ENCODE measurements at regions not wholly inside any gene's neighbourhood (a gene's known extent, or its start where the extent isn't known, plus 50 kb on each side); places are given as distances from the start of the nearest gene placed in this dataset.

DNA sequence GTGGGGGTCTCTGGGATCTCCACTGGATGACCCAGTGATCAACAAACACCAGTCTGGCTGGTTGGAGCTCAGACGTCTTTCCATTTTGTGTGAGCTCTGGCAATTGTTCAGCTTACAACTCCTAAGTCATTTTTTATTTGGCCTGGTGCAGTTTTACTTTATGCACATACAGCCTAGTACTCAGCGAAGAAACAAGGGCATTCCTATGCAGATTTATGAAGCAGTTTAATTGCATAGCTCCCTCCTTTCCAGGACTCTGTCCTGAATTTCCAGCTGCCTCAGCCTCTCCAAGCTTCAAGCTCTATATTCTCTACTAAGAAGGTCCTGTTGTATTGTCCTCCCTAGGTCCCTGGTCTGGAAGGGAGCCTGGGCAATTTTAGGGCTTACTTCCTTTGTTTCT, 145.6 kb upstream of the GALNT17 start:
- no peak for DNase-seq (ENCODE audit: low read depth)

DNA sequence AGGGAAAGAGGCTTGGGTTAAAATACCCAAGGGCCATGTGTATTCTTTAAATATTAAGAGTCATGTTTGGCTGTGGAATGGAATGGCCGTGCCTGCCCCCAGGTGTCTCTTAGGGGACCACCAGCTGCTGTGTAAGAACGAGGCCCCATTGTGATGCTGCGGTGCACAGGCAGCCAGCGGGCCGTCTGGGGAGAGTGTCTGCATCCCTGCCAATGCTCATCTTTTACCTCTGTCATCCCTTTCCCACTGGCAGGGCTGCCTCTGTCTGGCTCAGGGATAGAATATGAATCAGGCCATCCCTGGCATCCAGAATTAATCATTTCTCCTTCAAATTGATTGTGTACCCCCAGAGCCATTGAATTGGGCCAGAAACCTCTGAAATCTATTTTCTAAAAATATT, 137.8 kb upstream of the GALNT17 start:
- DNase-seq (ENCODE audit: low read depth): no peak

DNA sequence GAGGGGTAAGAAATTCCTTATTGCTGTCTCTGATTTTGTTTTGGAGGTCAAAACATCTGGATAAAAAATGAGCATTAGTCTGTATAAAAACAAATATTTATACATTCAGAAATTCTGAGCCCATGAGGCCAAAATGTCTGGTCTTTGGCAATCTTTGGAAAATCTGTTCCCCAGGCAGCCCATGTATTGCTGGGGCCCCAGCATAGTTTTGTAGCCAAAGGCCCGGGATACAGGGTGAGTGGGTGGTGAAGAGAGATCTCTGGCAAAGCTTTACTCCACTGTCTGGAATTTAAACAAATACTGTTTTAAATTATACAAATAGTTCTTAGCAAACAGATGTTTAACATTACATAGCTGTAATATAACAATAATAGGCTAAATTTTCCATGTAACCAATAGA, 134.7 kb upstream of the GALNT17 start:
- no peak for DNase-seq (ENCODE audit: low read depth)

DNA sequence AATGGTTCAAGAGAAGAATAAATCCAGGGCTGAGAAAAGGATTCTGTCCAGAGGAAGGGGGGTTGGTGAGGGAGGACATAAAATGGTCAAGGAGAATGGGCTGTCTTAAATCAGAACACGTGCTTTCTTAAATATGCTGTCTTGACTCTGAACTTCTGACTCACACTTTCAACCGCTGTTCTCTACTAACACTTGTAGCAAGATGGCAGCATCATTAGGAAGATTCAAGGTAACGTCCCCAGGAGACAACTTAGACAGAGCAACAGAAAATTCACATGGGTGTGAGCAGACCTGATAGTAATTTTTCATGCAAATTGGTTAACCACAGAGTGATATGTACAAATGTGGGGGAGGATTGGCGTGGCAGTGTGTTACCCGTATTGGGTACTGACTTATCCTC, 126.8 kb upstream of the GALNT17 start:
- DNase-seq (ENCODE audit: low read depth): no peak

DNA sequence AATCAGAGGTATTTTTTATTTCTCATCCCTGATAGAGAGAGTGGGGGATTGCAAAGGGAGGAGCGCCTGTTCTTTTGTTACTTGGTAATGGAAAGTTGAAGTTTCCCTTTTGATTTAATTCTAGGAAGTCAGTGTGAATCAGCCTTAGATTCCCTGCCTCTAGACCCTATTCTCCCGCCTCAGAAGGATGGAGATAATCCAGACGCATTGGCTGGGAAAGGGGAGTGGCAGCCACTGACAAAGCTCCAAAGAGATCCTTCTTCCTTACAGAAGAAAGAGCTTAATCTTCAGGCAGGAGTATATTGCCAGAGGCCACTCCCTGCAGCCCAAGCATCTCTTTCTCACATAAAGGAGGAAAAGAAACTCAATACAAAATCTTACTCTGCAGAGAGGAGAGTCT, 122.3 kb upstream of the GALNT17 start:
- DNase-seq (ENCODE audit: low read depth): no peak

DNA sequence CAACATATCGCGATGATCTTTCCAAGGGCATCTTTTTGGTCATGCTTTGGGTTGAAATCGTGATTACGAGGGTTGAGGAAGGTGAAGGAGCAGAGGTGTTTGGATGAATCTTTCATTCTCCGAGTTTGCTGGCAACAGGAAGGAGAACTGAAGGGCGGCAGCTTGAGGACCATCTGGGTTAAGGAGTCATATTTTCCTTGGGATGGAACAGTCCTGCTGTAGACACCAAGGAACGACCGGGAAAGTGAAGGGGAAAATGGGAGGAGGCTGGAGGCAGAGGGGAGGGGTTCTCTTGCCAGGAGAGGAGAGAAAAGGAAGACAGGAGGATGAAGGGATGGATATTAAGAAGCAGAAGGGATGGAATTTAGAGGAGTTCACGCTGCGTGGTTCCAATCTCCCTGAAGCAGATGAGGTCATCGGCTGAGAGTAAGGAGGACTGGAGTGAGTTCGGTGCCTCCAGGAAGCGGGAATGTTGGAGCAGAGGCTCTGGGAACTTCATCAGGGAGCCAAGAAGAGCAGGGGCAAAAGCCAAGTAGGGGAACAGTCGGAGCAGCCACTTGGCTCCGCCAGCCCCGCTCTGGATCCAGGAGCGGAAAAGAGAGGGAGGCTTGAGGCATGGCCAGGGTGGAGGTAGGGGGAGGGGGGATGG, 116.6 kb upstream of the GALNT17 start:
- DNase-seq (ENCODE audit: low read depth): no peak

DNA sequence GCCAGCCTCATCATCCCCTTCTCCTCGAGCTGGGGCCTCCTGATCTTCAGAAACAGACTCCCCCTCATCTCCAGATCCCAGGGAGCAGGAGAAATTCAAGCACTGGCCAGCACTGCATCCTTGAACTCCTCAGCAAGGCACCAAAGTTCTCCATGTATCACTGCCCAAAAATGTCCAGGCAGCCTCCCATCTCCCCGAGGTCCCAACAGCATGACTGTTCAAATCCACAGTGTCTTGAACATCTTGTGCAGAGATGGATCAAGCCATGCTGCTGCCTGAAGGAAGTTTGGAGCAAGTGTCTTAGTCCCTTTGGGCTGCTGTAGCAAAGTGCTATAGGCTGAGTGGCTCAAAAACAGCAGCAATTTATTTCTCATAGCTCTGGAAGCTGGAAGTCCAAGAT, 115.5 kb upstream of the GALNT17 start:
- no peak for DNase-seq (ENCODE audit: low read depth)

DNA sequence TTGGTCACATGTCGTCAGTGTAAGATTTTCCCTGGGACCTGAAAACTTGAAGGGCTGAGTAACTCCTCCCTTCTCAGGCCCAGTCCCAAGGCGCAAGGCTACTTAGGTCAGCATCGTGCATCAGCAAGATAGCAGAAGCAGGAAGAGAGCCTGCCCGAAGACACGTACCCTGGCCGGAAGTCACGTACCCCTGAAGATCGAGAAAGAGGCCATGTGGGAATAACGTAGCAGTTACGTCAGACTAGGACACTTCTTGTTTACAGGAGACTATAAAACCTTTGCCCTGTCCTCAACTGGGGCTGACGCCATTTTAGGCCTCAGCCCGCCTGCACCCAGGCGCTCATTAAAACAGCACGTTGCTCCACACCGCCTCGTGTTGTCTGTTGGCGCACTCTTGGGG, 114.3 kb upstream of the GALNT17 start:
- DNase-seq (ENCODE audit: low read depth): no peak

DNA sequence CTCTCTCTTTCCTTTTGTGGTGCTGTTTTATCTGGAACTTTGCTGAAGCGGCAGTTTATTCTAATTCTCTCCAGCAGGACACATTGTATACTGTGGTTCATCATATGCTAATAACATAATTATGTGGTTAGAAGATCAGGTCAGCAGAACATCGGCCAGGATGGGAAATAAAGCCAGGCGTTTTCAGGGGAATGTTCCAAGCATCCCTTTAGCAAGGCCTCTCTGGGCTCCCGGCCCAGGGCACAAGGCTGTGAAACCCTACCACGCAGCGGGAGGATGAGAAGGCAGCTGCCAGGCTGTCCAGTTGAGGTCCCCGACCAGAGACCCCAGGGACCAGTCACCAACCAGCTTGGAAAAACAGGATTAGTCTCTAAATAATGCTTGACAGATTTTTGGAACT, 112.2 kb upstream of the GALNT17 start:
- no peak for DNase-seq (ENCODE audit: low read depth)

DNA sequence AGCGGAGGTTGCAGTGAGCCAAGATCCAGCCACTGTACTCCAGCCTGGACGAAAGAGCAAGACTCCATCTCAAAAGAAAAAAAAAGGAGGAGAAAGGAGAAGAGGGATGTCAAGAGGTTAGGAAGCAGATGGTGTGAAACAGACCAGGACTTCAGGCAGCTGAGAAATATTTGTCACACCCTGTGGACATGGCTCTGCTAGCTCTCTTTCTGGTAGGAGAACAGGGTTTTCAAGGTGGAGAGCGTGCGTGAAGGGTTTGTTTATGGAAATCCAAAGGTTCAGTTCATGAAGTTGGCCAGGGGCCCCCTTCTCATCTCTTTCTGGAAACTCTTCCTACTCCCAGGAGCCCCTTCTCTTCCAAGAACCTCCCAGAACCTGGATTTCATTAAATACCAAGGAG, 110.8 kb upstream of the GALNT17 start:
- no peak for DNase-seq (ENCODE audit: low read depth)

DNA sequence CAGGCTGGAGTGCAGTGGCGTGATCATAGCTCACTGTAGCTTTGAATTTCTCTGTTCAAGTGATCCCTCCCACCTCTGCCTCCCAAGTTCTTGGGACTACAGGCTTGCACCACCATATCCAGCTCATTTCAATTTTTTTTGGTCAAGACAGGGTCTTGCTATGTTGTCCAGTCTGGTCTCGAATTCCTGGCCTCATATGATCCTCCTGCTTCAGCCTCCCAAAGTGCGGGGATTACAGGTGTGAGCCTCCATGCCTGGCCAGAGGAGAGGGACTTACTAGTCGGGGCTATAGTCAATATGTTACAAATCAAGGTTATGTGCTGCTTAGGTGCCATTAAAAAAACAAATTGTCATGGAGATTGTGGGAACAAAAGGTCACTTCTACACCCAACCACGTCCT, 105.3 kb upstream of the GALNT17 start:
- DNase-seq (ENCODE audit: low read depth): no peak

DNA sequence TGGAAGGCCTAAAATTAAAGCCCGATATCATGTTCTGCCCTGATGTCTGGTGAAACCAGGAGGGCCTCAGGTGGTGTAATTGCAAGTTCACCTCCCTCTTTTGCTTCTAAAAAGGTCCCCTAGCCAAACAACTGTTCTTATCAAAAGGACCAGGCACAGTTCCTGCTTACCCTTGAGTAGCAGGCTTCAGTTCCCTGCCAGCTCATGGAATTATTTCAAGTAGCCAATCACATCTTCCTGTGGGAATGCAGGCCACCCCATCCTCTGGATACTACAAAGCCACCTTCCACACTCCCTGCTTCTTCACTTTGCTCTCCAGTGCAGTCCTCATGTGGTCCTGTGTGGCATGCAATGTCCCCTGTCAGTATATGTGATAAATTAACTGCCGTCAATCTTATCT, 97.7 kb upstream of the GALNT17 start:
- DNase-seq (ENCODE audit: low read depth): no peak

DNA sequence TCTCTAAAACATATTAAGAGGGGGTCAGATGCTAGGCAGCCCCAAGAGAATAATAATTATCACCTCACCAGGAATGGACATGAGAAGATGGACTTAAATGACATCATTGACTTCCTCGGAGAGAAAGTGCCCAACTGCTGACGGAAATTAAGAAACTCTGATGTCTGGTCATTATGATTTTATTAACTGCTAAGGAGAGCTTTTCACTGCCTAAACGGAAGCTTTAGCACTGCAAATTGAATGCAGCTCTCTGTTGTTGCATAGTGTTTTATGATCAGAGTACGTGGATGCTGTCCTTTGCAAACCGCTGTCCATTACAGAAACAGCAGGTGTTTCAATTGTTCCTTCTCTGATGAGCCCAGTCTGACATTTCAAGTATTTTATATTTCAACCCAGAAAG, 89.4 kb upstream of the GALNT17 start:
- no peak for DNase-seq (ENCODE audit: low read depth)

DNA sequence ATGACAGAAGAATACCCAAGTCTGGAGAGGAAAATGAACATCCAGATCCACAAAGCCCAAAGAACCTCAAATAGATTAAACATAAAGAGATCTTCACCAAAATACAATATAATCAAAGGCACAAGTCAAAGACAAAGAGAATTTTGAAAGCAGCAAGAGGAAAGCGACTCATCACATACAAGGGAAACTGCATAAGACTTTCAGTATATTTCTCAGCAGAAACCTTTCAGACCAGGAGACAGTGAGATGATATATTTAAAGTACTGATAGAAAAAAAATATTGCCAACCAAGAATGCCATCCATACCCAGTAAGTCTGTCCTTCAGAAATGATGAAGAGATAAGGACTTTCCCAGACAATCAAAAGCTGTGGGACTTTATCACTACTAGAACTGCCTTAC, 81.5 kb upstream of the GALNT17 start:
- no peak for DNase-seq (ENCODE audit: low read depth)

DNA sequence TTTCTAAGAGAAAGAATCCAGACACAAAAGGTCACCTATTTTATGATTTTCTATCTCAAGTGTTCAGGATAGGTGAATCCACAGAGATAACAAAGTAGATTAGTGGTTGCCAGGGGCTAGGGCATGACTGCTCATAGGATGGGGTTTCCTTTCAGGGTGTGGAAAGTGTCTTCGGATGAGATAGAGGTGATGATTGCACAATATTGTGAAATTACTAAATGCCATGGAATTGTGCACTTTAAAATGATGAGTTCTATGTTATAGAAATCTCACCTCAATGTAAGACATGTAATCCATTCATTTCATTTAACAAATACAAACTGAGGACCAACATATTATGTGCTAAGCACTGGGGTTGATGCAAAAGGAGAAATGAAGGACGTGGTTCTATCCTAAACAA, 76.4 kb upstream of the GALNT17 start:
- DNase-seq (ENCODE audit: low read depth): no peak

DNA sequence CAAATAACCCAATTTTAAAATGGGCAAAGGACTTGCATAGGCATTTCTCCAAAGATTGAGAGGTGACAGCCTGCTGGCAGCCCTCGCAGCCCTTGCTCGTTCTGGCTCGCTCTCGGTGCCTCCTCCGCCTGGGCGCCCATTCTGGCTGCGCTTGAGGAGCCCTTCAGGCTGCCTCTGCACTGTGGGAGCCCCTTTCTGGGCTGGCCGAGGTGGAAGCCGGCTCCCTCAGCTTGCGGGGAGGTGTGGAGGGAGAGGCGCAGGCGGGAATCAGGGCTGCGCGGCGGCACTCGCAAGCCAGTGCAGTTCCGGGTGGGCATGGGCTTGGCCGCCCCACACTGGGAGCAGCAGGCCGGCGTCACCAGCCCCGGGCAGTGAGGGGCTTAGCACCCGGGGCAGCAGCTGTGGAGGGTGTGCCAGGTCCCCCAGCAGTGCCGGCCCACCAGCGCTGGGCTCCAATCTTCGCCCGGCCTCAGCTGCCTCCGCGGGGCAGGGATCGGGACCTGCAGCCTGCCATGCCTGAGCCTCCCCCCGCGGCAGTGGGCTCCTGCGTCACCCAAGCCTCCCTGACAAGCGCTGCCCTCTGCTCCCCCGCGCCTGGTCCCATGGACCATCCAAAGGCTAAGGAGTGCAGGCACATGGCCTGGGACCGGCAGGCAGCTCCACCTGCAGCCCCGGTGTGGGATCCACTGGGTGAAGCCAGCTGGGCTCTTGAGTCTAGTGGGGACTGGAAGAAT, 54.0 kb upstream of the GALNT17 start:
- DNase-seq (ENCODE audit: low read depth): no peak

Measured in activated T-helper 9 cell treated with anti-CD3 and anti-CD28 coated beads, Interleukin-2, amount 50 U/mL, for 16 hours (primary cell).